ENCODE measurements at regions not wholly inside any gene's neighbourhood (a gene's known extent, or its start where the extent isn't known, plus 50 kb on each side); places are given as distances from the start of the nearest gene placed in this dataset.

GRCh38 chr1:56355422-56355821 is 223.9 kb downstream of the PLPP3 start:
- TF ChIP-seq CTCF (conservative IDR thresholded peaks at IDR 0.05) (no peak), EZH2 (IDR thresholded peaks at IDR 0.05; ENCODE audit: low read depth) (no peak)
